HG03378 (cell line): ENCODE measurements at regions not wholly inside any gene's neighbourhood (a gene's known extent, or its start where the extent isn't known, plus 50 kb on each side); places are given as distances from the start of the nearest gene placed in this dataset.
"Not testable (repeated sequence)": the region's sequence is repeated elsewhere in the genome, so short reads cannot be mapped to it uniquely, and the experiment has no call there.

Experiments
- ATAC-seq: cut with Tn5 transposase; IDR thresholded peaks from one replicate; pipeline ENCODE4 v1.9.1; 2021; ENCODE audit warnings: mild to moderate bottlenecking, moderate library complexity; ENCODE audit not compliant: unreplicated experiment

GRCh38 chr16:50497592-50497991 is 50.6 kb upstream of the NKD1 start:
- no peak for ATAC-seq

DNA sequence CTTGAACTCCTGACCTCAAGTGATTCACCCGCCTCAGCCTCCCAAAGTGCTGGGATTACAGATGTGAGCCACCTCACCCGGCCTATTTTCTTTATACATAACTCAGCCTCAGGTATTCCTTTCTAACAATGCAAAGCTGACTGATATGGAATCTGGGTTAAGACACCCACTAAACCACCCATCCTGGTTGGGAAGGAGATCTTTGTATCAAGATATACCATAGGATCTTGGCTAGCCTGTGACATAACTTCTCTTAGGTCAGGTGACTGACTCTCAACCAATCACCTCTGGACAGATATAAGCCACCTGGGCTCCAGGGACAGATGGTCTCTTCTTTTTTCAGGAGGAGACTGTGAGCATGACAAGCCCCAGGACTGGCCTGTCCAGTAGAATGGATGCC is 51.2 kb upstream of the NKD1 start:
- ATAC-seq, result no peak

GRCh38 chr16:50495673-50496072 is 52.5 kb upstream of the NKD1 start:
- no peak for ATAC-seq

DNA sequence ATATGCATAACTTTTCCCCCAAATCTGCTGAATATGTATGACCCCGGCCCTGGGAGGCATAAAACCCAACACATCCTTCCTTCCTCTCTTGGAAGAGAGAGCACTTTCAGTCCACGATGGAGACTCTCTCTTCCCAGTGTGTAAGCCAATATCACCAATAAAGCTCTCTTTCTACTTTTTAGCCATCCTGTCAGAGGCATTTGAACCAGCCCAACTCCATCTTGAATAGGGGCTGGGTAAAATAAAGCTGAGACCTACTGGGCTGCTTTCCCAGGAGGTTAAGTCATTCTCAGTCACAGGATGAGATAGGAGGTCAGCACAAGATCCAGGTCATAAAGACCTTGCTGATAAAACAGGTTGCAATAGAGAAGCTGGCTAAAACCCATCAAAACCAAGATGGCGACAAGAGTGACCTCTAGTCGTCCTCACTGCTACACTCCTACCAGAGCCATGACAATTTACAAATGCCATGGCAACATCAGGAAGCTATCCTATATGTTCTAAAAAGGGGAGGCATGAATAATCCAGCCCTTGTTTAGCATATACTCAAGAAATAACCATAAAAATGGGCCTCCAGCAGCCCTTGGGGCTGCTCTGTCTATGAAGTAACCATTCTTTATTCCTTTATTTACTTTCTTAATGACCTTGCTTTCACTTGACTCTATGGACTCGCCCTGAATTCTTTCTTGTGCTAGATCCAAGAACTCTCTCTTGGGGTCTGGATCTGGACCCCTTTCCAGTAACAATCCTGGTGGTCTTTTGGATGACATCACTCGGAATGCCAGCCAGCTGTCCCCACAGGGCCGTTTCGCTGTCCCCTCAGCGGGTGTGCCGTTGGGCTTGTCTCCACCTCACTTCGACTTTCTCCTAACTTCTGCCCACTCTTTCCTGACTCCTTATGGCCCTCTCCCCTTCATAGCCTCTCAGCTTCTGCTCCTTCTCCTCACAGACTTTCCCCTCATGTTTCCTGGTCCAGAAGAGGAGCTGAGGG is 53.4 kb upstream of the NKD1 start:
- ATAC-seq, result no peak

- no peak for ATAC-seq
Observed at GRCh38 chr16:50491516-50491915, 56.7 kb upstream of the NKD1 start.

DNA sequence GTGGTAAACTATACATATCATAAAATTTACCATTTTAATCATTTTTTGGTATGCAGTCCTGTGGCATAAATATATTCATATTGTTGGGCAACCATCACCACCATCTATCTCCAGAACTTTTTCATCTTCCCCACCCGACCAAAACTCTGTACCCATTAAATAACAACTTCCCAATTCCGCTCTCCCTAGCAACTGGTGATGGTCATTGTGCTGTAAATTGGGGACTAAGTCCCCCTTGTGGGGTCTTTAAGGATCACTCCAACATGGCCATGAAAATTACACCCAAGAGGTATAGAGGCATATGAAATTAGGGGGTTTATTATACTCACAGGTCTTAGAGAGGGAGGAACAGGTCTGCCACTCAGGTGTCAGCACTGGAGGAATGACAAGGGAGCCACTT is 57.4 kb upstream of the NKD1 start:
- ATAC-seq, result no peak

DNA sequence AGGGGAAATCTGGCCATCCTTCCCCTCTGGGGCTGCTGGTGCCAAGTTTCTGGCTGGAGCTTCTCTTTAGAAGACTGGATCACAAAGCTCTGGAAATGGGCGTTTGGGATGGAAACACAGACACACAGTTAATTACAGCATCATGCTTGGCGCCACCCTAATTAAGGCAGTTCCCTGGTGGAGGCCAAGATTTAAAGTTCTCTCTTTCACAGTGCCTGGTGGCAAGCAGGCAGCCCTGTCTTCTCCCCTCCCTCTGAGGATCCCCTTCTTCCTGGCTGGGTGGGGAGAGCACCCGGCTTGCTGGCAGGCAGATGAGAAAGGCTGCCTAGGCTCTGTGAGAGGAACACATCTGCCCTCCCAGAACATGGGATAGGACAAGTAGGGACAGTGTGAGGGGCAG is 59.0 kb upstream of the NKD1 start:
- no peak for ATAC-seq

GRCh38 chr16:50487528-50487927 is 60.7 kb upstream of the NKD1 start:
- ATAC-seq, result no peak

DNA sequence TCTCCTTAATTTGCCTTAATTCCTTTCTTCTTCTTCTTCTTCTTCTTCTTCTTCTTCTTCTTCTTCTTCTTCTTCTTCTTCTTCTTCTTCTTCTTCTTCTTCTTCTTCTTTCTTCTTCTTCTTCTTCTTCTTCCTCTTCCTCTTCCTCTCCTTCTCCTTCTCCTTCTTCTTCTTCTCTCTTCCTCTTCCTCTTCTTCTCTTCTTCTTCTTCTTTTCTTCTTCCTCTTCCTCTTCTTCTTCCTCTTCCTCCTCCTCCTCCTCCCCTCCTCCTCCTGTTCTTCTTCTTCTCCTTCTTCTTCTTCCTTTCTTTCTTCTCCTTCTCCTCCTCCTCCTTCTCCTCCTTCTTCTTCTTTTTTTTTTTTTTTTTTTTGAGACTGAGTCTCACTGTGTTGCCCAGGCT is 62.0 kb upstream of the NKD1 start:
- ATAC-seq, result not testable (repeated sequence)

DNA sequence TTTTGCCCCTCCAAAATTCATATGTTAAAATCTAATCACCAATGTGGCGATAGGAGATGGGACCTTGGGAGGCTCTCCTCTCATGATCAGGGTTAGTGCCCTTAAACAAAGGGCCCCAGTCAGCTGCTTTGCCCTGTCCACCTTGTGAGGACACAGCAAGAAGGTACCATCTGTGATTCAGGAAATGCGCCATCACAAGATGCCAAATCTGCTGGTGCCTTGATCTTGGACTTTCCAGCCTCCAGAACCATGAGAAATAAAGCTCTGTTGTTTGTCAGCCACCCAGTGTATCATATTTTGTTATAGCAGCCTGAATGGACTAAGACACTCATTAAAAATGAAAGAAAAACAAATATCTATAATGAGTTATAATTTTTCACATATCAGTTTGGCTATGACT is 63.0 kb upstream of the NKD1 start:
- ATAC-seq, result no peak

- no peak for ATAC-seq
Observed at GRCh38 chr16:50482271-50482670, 65.9 kb upstream of the NKD1 start.

GRCh38 chr16:50480206-50480605 is 68.0 kb upstream of the NKD1 start:
- no peak for ATAC-seq

GRCh38 chr16:50479771-50480170 is 68.4 kb upstream of the NKD1 start:
- no peak for ATAC-seq

GRCh38 chr16:50478773-50479149 is 69.4 kb upstream of the NKD1 start:
- no peak for ATAC-seq

DNA sequence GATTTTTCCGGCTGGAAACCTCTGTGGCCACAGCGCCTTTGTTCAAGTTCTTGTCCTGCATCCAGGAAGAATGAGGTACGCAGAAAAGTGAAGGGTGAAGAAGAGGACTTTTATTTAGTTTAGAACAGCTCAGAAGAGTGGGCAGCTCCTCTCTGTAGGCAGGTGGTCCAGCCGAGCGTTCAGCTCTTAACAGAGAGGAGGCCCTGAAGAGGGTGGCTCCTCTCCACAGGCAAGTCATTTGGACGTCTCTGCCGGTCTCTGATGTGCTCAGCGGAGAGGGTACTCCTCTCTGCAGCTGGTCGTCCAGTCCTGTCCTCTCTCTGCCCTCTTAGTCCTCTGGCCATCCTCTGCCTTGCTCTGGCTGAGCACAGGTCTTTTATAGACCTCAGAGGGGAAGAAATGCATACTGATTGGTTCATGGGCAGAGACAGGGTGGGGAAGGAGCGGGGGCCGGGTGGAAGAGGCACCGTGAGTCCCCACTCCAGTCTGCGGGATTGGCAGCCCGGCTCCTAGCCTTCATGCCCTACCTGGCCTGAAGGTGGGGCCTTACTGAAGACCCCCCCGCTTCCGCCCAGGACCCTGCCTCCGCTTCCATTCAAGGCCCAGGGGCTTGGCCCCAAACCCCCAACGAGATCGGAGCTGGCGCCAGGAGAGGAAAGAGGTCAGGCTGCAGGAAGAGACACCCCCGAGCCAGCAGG is 70.0 kb upstream of the NKD1 start:
- no peak for ATAC-seq

DNA sequence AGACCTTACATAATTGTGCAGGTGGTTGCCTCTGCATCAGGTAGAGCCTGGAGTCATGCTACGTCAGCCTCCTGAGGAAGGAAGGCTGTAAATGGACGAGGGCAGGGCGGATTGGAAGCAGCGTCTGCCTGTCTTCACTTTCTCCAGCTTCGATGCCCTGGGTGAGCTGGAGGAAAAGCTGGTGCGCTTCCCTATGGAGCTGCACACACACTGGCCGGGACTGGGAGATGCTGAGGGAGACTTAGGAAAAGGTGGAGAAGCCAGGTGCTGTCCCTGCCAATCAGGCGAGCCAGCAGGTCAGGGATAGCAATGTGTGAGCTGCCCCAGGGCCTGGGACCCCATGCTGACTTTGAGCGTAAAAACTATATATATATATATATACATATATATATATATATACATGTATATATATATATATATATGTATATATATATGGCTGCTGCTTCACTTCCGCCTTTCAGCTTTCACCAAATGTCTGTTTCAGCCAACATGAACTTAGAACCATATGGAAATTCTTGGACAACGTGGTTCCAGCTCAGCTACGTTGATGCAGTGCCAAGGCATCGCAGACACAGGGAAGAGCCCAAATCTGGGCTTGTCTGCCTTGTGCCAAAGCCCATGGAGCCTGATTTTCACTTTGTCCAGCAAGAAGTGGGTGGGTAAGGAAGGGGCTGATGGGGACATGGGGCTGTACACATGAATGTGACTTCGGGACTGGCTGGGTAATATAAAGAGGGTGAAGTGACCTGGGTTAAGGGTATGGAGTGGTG is 71.5 kb upstream of the NKD1 start:
- no peak for ATAC-seq

GRCh38 chr16:50475170-50475569 is 73.0 kb upstream of the NKD1 start:
- no peak for ATAC-seq

- ATAC-seq, result no peak
Observed at GRCh38 chr16:50474138-50474537, 74.1 kb upstream of the NKD1 start.

DNA sequence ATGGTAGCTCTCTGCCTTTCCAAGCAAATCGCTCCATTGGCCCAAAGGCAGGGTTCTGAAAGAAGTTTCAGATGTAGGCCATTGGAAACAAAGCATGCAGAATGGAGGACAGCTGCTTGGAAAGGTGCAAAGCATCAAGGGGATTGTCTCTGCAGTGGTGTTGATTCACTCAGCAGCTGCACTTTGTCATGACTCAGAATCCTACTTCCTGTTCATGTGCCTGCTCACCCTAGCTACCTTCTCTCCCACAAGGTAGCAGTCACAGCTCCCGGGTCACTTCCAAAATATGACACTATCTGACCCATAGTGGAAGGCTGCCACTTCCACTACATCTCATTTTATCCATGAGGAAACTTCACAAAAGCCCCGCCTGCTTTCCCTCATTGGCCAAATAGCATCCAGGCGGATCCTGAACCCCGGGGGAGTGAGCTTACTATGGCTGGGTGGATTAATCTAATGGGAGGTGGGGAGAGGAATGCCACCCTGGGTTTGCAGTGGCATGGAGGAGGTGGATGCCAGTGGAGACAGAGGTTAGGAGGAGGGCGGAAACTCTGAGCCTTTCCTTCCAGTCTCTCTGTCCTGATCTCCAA is 74.7 kb upstream of the NKD1 start:
- ATAC-seq, result peak; percentile 80

DNA sequence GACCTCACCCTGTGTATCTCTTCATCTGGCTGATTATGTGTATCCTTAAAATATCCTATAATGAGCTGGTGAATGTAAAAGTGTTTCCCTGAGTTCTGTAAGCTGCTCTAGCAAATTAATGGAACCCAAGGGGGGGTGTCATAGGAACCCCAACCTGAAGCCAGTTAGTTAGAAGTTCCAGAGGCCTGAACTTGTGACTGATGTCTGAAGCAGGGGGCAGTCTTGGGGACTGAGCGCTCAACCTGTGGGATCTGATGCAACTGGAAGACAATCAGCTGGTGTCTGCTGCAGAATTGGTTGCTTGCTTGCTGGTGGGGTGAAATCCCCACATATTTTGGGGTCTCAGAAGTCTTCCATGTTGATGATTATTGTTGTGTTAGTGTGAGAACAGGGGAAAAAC is 75.7 kb upstream of the NKD1 start:
- ATAC-seq, result no peak

DNA sequence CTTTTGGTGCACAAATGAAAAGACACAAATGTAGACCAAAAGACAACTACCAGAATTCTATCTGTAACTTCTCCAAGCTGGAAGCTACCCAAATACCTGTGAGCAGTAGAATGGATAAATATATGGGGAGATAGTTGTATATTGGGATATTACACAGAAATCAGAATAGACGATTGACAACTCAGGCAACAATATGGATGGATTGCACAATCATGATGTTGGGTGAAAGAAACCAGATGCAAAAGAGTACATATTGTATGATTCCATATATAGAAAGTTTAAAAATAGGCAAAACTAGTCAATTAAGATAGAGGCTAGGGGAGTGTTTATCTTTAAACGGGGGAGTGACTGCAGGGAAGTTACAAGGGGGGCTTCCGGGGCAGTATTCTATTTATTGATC is 77.5 kb upstream of the NKD1 start:
- no peak for ATAC-seq
